IPS DF 4.7 (cell line): ENCODE measurements at regions not wholly inside any gene's neighbourhood (a gene's known extent, or its start where the extent isn't known, plus 50 kb on each side); places are given as distances from the start of the nearest gene placed in this dataset.

Experiments
- DNase-seq: peaks from one replicate; pipeline ENCODE4 v3.0.0-alpha.2; 2013; ENCODE audit warnings: low spot score; ENCODE audit errors: extremely low read depth

DNA sequence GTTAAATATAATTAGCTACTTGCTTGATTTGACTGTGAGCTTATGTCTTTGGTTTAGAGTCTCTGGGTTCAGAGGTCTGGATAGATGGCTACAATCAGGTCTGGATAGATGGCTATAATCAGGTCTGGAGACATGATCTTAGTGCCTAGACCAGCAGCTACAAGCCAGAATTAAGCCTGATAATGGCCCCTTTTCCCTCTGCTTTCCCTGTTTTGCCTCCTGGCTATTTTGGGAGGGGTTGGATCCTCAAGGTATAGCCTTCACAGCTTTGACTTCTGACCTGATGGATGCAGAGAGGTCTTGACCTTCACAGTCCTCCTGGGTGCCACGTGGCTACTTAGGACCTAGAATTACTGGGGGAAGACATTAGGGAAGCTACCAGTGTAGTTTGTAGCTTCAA lies 877.7 kb downstream of the GALC start:
- no peak for DNase-seq

DNA sequence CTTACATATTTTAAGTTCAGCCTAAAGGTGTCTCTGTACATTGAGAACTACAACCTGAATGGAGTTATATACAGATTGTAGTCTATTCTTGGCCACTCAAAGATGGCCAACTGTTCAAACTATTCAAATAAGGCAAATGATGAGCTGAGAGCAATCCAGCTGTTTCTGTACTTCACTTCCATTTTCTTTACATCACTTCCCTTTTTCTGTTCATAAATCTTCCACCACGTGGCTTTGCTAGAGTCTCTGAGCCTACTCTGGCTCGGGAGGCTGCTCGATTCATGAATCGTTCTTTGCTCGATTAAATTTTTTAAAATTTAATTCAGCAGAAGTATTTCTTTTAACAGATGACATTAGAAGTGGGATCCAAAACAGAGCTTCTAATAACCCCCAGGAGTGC lies 879.7 kb downstream of the GALC start:
- no peak for DNase-seq

DNA sequence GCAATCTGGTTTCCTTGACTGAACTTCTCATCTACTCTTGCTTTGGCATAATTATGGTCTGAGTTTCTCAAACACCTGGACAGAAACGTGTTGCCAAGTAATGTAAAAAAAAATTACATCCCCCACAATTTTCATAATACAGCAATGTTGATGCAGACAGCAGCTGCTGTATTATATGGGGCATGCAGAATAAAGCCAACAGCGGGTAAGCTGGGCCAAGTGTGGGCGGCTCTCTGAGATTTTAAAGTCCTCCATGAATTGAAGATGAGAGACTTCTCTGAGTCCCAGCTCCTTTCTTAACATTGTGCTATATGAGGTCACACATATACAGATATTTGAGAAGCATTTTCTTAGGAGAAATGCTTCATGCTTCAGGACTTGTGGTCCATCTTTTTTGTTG lies 881.2 kb downstream of the GALC start:
- DNase-seq: no peak

DNA sequence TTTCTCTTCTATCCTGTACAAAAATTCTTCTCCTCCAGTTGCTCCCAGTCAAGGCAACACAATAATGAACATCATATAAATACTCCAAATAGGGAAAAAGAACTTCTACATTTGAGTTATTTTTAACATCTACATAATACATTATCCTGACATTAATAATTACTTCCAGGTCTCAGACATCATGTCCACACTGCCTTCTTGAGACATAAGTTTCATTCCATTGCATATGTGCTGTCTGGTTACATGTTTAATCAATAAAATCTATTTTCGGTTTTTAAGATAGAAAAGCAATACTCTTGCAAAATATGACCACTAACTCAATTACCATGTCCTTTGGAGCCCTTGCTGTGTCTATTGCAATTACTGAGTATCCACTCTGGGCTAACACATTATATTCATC lies 881.9 kb downstream of the GALC start:
- DNase-seq: no peak

DNA sequence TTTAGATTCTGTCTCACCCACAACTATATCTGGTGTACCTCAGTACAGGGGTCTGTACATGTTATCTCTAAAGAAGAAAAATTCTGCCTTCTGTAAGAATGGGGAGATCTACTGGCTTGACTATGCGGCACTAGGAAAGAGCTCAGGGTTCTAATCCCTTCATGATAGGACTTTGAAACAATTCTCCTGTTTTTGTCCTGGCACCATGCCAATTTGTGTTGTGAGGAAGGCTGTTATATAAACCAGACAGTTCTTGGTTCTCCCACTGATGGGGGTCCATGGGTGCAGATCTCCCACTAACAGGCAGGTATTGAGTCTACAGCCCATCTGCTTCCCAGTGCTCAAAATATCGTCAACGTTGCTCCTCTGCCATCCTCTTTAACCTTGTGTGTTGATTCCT lies 883.7 kb downstream of the GALC start:
- no peak for DNase-seq

DNA sequence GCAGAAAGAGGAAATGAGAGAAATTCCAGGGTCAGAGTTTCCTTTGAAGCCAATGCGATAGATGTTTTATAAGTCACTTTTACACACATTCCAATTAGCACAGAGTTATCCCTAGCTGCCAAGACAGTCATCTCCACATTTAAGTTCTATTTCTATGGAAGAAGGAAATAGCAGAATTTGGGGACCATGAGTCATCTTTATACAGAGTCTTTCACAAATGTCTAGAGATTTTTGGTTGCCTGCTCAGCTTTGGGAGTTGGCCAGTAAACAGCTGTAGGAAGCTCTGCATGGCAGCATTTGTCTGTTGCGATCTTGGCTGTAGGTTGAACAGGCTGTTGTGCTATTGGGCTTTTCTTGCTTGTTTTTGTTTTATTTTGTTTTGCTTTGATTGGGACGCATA lies 884.3 kb downstream of the GALC start:
- DNase-seq: no peak

DNA sequence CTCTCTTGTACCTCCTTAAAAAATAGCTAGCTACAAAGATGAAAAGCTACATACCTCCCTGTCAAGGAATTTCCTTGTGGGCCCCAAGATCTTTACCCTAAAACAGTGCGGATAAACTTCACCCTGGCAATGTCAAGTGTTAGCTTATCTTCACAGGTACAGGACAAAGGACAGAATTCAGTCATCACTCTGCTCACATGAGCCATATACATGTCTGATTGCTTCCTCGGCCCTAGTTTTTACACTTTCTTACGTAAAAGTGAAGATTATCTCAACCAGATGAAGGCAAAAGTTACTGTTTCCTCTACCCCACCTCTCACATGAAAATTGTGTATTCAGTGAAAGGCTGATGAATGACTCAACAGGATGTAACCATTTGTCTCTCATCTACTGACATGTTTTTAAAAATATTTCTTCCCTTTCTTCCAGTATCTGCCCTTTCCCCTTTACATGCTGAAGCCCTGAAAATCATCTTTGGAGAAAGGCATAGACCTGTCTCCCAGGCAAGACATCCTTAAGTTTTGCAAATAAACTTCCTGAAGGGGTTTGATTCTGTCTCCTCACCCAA lies 890.1 kb downstream of the GALC start:
- DNase-seq: no peak

DNA sequence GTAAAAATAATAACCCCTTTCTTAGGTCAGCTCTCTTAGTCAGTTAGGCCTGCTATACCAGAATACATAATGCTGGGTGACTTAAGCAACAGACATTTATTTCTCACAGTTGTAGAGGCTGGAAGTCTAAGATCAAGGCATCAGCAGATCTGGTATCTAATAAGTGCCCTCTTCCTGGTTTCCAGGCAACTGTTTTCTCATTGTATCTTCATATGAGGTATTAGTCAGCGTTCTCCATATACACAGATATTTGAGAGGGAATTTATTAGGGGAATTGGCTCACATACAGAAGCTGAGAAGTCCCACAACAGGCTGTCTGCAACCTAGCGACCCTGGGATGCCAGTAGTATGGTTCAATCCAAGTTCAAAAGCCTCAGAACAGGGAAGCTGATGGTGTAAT lies 896.0 kb downstream of the GALC start:
- DNase-seq: no peak

DNA sequence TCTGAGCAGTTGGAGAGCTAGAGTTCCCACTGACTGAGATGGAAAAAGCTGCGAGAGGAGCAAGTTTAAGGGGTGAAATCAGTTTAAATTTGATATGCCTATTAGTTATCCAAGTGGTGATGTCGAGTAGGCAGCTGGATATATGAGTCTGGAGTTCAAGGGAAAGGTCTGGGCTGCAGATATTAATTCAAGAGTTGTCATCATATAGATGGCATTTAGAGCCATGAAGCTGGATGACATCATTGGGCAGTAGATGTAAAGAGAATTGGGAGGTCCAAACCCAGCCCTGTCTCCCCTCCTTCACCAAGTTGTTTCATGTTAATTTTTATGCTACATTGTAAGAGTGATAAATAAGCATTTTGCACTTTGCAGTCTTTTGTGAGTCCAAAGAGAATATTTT lies 898.1 kb downstream of the GALC start:
- no peak for DNase-seq

DNA sequence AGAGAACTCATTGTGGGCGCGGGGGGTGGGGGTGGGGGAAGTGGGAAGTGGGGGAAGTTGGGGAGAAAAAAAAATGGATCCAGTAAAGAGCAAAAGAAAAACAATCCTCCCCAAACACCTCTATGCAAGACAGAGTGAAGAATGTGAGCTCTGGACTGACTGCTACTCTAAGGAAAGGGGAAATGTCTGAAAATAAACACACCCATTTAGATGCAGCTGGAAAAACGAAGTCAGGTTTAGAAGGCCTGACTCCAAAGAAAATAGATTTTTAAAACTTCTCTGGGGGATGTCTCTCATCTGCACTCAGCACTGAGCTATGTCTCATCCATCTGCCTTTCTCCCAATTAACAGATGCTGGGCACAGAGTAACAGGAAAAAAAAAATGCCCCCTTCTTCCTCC lies 904.4 kb downstream of the GALC start:
- no peak for DNase-seq

DNA sequence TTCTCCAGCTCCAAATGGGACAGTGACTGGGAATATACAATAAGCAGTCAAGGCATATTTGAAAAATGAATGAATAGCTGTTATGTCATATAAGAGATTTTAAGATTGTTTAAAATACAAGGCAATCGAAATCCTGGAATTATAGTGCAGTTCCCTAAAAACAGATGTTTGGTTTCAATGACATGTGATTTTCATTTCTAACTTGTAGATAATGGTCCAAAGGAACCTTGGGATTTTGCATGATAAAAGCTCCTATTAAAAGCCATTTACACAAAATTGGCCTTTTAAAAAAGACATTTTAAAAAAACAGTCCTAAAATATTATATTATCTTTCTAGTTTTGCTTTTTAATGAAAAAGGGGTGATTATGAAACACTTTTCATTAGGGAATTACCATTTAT lies 905.1 kb downstream of the GALC start:
- no peak for DNase-seq

DNA sequence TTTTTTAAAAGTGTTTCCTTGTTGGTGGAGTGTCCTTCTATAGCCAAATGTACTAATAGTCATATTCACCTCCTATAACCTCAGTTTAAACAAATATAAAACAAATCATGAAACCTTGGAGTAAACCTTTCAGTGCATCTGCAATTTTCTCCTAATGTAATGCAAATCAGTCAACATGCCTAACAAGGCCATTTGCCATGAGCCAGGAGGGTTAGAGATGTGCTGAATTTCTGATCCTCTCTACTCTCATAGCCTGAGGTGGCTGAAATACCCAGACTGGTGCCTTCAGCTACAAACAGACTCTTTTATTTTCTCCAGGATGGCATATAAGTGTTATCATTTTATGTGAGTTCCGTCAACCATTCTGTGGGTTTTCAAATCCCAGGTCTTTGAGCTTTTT lies 908.1 kb downstream of the GALC start:
- DNase-seq: no peak

DNA sequence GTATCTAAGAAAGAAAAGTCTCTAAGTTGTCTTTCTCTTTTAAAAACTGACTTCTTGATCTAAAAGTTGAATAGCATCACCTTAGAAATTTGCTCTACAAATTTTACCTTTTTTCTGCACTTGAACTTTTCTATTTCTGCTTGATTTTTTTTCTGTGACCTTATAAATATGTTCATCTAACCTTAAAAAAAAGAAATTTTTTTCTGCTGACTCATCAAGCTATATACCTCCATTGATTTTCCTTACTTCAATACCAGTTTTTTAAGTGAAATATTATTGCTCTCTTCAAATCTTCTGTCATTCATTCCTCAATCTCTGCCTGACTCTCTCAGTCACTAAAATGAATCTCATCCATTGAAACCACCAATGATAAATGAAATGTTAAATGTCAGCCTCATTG lies 910.1 kb downstream of the GALC start:
- no peak for DNase-seq

DNA sequence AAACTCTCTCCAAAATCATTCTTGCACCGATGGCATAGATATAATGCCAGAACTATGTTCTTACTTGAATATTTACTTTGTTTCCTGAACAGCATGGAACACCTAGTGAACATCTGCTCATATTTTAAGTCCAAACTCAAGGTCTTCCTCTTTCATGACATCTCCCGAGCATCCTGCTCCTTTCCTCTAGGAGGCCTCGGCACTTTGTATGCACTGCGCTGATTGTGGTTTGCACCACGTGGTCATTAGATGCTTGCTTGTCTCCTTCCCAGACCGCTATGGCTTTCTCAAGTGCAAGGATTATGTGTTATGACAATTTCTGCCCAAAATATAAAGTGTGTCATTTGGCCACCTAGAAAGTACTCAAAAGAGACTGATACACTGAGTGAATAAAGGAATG lies 912.0 kb downstream of the GALC start:
- DNase-seq: no peak

DNA sequence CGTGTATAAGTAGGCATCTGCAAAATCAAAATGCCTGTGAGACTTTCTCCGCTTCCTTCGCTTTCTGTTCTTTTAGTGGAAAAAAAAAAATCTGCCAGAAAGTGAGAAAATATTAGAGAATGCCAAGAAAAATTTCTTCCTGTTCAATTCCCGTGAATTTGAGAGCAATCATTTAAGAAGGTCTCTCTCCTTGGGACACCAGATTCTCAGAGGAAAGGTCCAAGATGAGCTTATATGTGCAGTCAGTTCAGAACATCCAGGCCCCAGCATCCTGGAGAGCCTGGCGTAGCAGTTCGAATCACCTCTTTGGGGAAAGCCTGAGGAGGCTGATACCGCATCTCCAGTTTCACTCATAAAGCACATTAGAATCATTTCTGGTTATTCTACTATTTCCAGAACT lies 912.8 kb downstream of the GALC start:
- no peak for DNase-seq

DNA sequence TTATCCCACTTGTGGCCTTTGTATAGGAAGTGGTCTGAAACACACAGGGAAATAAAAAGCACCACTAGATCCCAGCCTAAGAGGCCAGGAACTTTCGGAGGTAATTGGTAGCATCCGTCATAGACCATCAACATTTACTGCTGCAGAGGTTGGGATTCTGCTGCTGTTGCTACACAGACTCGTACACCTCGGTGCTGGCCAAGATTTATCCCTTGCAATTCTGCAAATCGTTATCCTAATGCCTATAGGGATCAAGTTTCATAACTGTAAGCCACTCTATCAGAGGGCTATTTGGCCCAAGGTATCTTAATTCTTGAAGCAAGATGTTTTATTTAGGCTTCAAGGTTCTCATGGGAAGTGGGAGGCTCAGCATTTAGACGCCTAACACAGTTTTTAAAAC lies 913.6 kb downstream of the GALC start:
- no peak for DNase-seq

DNA sequence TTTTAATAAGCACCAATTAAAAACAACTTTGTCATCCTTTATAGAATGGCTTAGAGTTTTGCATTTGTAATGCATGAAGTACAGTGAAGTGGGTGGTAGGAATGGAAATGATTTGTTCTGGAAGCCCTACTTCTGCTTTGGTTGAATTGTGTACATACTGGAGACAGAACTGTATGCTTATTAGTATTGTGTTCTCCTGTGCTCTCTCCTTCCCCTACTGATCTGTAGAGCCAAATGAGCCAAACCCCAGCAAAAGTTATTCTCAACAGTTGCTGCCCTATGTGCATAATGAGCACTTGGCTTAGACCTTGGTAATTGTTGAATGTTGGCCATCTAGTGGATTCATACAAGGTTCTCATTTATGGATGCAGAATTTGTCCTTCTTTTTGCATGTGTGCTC lies 916.1 kb downstream of the GALC start:
- DNase-seq: no peak

DNA sequence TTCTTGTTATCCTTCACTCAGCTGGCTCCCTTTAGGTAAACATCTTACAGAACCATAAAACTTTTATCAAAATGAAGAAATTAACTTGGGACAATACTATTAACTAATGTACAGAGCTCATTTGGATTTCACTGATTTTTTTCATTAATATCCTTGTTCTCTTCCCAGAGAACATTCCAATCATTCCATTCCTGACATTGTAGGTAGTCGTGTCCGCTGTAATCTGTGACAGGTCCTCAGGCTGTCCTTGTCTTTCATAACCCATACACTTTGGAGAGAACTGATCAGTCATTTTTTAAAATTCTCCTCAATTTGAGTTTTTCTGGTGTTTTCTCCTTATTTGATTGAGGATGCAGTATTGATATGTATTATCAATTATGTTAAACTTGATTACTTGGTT lies 916.8 kb downstream of the GALC start:
- DNase-seq: no peak

DNA sequence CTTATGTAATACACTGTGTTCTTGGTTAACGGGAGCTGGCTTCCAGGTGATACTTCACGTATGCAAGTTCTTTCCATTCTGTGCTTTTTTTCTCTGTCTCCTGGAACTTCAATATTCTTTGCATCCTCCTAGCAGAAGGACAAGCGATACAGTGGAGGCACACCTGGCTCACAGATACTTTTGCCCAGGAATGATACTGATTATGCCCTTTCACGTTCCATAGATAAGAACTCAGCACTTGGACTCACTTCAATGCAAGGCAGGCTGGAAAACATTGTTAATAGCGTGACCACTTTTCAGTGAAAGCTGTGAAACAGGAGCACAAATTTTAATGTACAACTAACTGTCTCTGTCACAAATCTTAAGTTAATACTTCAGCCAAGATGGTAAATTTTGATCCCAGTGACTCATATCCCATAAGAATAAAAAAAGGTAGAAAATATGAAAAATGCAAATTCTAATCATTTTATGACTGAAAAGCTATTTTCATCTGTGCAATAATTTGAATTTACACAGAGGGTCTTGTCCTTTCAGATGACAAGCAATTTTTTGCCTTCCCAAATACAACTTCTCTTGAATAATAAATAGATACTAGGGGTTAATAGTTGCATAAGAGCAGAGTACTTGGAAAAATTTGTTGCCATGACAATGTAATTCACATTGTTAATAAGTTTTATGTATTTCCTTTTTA lies 919.0 kb downstream of the GALC start:
- DNase-seq: no peak

DNA sequence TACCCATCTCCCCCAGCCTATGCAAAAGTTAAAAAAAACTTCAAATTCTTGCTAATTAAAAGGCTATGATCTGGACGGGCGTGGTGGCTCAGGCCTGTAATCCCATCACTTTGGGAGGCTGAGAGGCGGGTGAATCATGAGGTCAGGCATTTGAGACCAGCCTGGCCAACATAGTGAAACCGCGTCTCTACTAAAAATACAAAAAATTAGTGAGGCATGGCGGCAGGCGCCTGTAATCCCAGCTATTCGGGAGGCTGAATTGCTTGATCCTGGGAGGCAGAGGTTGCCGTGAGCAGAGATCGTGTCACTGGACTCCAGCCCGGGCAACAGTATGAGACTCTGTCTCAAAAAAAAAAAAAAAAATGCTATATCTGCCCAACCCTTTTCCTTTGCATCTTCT lies 925.4 kb downstream of the GALC start:
- no peak for DNase-seq

DNA sequence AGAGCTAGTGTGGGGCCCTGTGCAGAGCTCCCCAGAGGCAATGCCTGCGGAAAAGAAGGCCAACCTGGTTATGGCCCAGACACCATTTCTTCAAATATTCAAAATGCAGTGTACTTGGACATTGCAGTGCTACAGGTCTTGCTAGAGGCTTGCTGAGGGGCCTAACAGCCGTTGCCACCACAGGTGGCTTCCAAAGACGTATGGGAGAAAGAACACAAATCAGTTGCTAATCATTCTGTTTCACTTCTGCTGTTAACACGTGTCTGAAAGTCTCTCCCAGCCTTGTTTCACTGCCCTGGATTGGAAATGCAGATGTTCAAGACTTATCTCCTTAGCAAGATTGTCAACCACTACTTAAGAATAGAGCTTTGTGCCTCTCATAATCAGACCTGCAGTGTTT lies 925.9 kb downstream of the GALC start:
- DNase-seq: no peak

DNA sequence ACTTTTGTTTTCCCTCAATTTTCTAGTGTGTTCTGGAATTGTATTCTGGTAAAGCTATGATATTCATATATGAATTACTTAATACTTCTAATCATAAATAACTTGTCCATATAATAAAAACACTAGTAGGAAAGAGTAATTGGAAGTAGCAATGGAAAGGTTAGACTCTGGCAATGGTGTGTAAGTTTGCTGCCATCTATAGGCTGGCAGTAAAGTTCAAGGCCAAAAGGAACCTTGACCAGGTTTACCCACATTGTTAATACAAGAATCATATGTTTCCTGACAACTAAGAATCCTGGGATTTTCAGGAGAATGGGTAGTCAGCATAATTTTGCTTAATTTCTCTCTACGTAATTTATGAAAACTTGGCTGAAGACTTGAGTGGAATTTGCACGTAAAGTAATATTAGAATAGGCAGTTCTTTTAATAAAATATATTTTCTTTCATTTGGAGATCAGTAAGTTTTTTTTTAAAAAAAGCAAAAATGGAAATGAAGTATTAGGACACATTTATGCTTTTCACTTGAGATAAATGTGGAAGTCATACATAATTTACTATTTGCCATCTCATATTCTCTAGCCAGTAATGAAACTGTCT lies 926.7 kb downstream of the GALC start:
- DNase-seq: no peak

DNA sequence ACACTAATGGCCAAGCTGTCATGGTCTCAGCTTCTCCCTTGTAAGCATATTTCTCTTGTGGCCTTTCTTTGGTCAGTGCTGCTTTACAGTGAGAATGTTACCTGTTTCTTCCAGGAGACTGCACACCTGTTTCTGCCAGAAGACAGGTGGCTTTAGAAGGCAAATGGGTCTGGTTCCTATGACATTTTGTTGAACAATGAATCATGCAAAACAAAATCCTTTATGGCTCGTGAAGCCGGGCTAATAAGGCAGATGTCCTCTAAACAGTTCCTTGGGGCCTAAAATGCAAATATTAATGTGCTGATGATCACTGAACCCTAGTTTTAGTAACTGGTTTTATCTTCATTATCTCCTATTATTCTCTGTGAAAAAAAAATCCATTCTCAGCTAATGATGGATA lies 927.6 kb downstream of the GALC start:
- no peak for DNase-seq
